SIG-M5 treated with dmso at 0.1 percent for 504 hours (cell line): ENCODE measurements at regions not wholly inside any gene's neighbourhood (a gene's known extent, or its start where the extent isn't known, plus 50 kb on each side); places are given as distances from the start of the nearest gene placed in this dataset.

Experiments used
- DNase-seq: peaks from one replicate; lab custom pipeline; 2025; ENCODE audit not compliant: unreplicated experiment; lab: John Stamatoyannopoulos, UW

DNA sequence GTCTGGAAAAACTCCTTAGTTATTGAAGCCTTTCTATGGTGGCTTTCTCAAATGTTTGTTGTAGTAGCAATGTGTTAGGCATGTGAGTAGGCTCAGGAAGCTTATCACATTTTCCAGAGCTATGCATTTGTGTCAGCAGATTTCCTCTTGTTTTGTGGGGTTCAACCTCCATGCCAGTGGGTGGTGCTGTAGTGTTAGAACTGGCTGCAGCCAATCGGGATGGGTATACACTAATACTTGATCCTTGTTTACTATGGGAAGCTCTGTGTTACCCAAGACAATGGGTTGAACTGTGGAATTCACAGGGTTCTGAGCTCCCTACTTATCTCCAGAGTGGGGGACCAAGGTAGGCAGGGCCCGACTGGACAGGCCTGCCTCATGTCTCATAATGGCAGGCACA is 348.5 kb upstream of the ADAMTS5 start:
- no peak for DNase-seq

DNA sequence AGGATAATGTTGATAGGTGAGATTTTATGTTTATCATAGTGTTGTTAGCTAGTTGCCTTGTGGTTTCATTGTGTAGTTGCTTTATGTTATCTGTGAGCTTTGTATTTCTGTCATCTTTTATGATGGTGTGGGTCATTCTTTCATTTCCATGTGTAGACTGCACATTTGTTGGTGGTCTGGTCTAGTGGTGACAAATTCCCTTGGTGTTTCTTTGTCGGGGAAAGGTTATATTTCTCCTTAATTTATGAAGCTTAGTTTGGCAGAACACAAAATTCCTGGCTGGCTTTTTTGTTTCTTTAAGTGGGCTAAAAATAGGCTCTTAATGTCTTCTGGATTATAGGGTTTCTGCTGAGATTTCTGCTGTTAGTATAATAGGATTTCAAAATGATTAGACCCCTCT is 347.2 kb upstream of the ADAMTS5 start:
- DNase-seq: no peak

- no peak for DNase-seq
Measured at GRCh38 chr21:27306791-27307775, 340.2 kb upstream of the ADAMTS5 start.

DNA sequence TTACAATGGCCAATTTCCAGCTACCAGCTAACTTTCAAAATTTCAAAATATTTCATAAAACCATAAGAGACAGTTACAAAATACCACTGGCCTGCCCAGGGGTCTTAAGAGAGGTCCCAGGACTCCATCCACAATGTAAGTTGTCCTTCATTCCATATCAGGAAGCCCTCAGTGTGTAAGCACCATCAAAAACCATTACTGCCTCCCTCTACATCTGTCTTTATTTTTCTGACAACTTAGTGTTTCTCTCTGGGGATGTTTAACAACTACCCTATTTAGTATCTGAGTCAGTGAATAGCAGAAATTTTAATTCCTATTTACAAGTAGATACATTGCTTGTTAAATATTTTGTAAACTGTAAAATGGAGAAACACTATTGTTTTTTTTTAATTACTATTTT is 339.3 kb upstream of the ADAMTS5 start:
- DNase-seq: no peak

DNA sequence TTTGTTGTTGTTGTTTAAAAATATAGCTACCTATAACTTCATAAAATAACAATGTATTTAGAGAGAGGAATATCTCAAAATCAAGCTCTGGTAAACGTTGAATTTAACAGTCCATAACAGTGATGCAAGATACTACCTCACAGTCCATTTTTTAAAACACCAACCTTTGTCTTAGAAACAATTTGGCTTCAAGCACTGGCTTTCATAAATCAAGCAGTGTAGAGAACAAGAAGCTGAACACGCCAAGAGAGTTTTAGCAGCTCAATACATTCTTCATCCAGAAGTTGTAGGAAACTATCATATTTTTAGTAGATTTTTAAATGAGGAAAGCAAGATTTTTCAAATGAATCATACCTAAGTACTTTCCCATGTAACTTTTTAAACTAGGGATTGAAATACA is 334.3 kb upstream of the ADAMTS5 start:
- DNase-seq: no peak

DNA sequence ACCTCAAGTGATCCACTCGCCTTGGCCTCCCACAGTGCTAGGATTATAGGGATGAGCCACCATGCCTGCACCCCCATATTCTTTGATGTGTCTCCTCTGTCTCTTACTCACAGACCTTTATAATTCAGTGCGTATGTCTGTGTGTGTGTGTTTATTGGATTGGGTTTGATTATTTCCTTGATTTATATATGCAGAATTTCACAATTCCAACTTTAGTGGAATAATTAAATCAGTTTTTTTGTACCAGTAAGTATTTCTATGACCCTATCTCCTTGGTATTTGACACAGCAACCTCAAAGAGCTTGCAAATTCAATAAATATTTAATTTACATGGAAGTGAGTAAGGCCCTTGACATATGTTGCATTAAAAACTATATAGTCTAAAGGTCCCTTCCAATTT is 333.9 kb upstream of the ADAMTS5 start:
- no peak for DNase-seq

- no peak for DNase-seq
Measured at GRCh38 chr21:27298465-27298864, 331.6 kb upstream of the ADAMTS5 start.

GRCh38 chr21:27293239-27293638 is 326.4 kb upstream of the ADAMTS5 start:
- no peak for DNase-seq

DNA sequence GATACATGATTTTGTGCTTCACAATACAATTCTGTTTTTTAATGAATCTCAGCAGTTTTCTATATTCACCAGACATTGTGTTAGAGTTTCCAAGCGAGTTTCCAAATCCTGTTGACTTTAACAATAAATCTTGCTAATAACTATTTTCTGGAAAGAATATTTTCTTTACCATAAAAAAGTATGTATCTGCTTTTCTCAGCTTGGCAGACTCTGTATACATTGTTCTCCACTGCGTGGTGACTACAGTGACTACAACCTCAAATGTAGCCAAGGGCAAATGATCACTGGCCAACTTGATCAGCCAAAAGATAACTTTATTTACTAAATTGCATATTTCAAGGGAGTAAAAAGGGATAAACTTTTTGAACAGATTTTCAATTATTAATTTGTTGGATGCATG is 325.9 kb upstream of the ADAMTS5 start:
- DNase-seq: no peak

DNA sequence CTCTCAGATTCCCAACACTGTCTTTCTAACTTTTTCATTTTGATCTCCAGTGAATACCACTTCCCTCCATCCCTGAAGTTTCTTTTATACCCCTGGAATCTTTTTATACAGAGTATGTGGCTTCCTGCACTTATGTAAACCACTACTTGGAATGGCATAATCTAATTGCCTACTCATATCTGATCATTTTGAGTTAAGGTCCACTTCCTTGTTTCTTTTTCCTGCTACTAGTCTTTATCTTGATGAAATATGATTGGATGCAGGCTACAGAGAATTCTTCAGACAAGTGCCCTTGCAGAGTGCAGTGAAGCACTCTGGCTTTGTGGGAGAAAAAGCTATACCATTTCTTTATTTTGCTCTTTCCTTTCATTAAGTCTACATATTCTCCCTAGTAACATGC is 325.3 kb upstream of the ADAMTS5 start:
- no peak for DNase-seq

GRCh38 chr21:27291006-27291405 is 324.1 kb upstream of the ADAMTS5 start:
- DNase-seq: no peak

DNA sequence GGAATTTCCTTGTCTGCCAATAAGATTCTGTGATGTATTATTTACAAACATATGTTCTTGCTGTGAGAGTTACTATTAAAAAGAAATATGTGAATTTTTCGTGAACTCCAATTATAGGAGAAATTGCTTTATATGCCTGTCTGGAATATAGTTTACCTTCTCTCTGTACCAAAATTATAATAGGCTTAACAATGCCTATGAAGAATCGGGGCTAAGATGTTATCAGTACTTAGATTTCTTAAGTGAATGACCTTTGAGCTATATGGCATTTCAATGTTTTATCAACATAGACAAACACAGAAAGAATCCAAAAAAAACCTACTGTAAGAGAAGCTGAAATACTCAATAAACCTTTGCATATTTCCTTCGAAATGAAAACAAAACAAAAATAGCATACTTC is 323.1 kb upstream of the ADAMTS5 start:
- DNase-seq: no peak

- DNase-seq: no peak
Measured at GRCh38 chr21:27286760-27287159, 319.9 kb upstream of the ADAMTS5 start.

DNA sequence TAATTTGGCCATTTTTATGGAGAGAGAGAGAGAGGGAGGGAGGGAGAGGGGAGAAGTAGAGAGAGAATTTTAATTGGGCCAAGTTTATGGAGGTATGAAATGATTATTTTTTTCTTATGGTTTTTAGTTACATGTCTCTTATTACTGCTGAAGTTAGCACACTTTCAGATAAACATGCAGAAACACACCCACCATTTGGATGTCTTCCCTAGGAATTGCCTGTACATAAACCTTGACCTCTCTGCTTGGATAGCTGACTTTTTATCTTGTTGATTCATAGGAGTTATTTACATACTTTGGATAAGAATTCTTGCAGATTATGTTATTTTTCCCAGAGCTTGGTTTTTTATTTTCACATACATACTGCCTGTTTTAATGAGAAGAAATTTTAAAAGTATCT is 310.2 kb upstream of the ADAMTS5 start:
- no peak for DNase-seq

DNA sequence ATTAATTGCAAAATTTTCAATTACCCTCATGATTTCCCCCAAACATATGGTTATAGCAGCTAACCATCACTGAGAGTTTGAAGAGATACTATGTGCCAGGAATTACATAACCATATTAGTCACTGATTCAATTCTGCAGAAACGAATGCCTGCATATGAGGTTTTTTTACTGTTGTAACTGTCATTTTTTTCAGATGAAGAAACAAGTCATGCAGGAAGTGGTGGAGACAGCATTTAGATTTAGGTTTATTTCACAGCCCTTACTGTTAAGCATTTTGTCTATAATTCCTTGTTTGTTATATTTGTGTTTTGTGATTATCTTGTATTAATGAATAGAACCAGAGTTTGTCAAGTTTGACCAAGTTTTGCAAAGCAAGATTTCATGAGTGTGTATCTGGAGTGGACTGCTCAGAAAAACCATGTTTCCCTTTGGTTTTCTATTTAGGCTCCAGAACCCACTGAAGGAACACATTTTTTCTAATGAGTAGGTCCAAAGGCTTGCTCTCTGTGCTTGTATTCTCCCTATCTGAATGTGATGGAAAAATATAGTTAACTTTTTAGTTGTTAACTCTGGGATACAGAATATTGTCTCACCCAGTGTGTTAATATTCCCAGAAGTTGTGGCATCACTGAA is 308.5 kb upstream of the ADAMTS5 start:
- DNase-seq: peak; percentile 93

DNA sequence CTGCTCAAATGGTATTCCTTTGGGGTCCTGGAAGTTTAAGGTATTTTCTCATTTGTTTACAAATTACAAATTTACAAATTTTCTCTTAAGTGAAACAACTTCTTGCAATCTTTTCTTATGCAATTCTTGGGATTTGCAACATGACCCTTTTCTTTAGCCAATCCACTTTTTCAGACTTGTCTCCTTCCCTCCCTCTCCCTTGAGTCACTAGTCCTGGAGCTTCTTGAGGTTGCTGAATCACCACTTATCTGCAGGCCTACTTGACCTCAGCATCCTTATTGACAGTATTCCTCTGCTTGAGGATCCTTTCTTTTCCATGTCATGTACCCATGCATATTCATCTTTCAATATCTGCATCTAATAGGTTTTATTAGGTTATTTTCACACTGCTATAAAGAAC is 302.8 kb upstream of the ADAMTS5 start:
- DNase-seq: peak; percentile 70

- no peak for DNase-seq
Measured at GRCh38 chr21:27268290-27268689, 301.4 kb upstream of the ADAMTS5 start.

- no peak for DNase-seq
Measured at GRCh38 chr21:27265949-27266348, 299.1 kb upstream of the ADAMTS5 start.

DNA sequence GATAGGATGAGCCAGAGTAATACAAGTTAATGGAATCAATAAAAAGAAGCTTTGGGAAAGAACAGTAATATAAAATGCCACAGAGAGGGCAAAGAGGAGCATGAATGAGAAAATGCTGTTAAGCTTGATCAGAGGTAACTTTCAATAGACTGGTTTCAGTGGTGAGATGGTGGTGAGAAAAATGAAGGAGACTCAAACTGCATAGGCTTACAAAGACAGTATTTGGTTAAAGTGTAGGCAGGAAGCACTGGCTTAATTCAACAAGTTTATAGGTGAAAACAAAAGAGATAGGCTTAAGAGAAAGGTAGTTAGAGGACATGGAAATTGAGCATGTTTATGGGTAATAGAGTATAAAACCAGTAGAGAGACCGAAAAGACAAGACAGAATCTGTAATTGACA is 298.6 kb upstream of the ADAMTS5 start:
- no peak for DNase-seq

GRCh38 chr21:27261676-27262075 is 294.8 kb upstream of the ADAMTS5 start:
- no peak for DNase-seq

DNA sequence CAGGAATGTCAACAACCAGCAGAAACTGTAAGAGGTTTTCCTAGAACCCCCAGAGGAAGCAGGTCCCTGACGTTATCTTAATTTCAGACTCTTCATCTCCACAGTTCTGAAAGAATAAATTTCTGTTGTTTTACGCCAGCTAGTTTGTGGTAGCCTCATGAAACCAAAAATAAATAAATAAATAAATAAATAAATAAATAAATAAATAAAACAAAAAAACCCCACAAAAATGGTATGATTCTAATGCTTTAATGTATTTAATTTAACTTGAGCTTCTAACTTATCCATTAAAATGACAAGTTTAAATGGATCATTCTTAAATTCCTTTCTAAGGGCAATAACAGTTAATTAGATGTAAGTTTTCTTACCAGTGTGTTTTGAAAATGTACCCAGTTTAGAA is 293.8 kb upstream of the ADAMTS5 start:
- no peak for DNase-seq

- DNase-seq: no peak
Measured at GRCh38 chr21:27258742-27259448, 292.0 kb upstream of the ADAMTS5 start.
